ENCODE measurements at regions not wholly inside any gene's neighbourhood (a gene's known extent, or its start where the extent isn't known, plus 50 kb on each side); places are given as distances from the start of the nearest gene placed in this dataset.

DNA sequence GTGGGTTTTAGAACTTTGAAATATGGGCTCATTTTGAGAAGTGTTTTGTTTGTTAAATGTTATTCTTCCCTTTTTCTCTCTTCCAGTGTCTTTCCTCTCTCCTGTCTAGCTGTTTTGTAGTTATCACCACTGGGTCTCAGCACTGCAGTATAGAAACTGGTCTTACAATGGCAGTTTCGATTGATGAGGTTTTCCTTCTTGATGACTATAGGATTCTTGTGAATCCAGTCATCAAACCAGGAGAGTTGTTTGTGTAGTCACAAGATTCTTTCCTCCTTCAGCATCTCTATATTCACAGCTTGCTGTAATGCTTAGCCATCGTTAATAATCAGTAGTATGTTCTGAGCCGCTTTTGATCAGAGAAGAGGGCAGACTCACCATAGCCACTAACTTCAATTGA lies 172.3 kb downstream of the OGFRL1 start:
- 72 to 81% methylated on average over 3 of the region's 3 CpGs for WGBS, 2 donors
- intact Hi-C loops (cut with DNase I): no loop called here

DNA sequence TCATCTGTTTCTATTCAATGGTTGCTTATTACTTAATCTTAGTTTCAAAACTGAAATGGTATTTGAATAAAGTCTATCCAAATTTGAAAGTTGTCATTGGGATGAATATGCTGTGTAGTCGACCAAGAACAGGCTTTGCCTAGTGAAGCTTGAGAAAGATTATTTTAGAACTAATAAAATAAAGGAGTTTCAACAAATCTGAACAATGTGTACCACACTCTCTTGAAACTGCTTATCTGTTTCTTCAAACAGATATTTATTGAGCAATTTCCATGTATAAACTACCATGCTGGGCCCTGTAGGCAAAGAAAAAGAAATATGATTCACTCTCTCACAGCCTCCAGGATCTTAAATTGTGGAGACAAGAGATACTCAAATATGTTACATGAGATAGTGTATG lies 174.4 kb downstream of the OGFRL1 start:
- WGBS, 2 donors: 51 to 62% methylated on average over 1 of the region's 1 CpG
- Histone ChIP-seq H3K27ac (no peak overlapping the region), H3K4me3 (no peak overlapping the region), H3K4me1 (no peaks in the 10 kb centered on the region), H3K9me3 (no peaks in the 10 kb centered on the region), H3K36me3 (replicated peaks in 1 of 2; ENCODE audit: insufficient read depth in 1 of 2, low read depth in 2 of 2) (no peaks in the 10 kb centered on the region), H3K27me3 (no peaks in the 10 kb centered on the region)
- no peak for TF ChIP-seq POLR2A (IDR thresholded peaks at IDR 0.05)
- TF ChIP-seq, protein P1, sequence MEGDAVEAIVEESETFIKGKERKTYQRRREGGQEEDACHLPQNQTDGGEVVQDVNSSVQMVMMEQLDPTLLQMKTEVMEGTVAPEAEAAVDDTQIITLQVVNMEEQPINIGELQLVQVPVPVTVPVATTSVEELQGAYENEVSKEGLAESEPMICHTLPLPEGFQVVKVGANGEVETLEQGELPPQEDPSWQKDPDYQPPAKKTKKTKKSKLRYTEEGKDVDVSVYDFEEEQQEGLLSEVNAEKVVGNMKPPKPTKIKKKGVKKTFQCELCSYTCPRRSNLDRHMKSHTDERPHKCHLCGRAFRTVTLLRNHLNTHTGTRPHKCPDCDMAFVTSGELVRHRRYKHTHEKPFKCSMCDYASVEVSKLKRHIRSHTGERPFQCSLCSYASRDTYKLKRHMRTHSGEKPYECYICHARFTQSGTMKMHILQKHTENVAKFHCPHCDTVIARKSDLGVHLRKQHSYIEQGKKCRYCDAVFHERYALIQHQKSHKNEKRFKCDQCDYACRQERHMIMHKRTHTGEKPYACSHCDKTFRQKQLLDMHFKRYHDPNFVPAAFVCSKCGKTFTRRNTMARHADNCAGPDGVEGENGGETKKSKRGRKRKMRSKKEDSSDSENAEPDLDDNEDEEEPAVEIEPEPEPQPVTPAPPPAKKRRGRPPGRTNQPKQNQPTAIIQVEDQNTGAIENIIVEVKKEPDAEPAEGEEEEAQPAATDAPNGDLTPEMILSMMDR (IDR thresholded peaks at IDR 0.05): no peak
- ATAC-seq (no peak), DNase-seq (no peak)
- intact Hi-C loops (cut with DNase I): no loop called here

More for the DNA sequence above, 172.3 kb downstream of the OGFRL1 start:
- Histone ChIP-seq H3K27me3 (no peaks in the 10 kb centered on the region), H3K9me3 (no peaks in the 10 kb centered on the region), H3K4me1 (no peaks in the 10 kb centered on the region), H3K36me3 (replicated peaks in 1 of 2; ENCODE audit: insufficient read depth in 1 of 2, low read depth in 2 of 2) (no peaks in the 10 kb centered on the region), H3K27ac (no peak overlapping the region), H3K4me3 (no peak overlapping the region)
- ATAC-seq (no peak), DNase-seq (no peak)
- TF ChIP-seq, protein P1 (IDR thresholded peaks at IDR 0.05): no peak
- TF ChIP-seq POLR2A (IDR thresholded peaks at IDR 0.05): no peak

DNA sequence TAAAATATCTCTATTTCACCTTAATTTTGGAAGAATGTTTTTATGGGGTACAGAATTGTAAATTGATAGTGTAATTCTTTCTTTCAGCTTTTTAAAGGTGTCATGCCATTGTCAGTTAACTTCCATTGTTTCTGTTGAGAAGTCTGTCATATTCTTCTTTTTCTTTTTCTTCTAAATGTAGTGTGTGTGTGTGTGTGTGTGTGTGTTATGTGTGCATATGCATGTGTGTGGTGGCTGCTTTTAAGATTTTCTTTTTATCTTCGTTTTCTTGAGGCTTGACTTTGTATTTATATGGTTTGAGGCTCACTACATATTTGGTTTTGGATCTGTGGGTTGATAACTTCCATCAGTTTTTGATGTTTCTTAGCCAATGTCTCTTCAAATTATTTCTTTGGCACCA lies 176.5 kb downstream of the OGFRL1 start:
- intact Hi-C loops (cut with DNase I): no loop called here
- no peak for TF ChIP-seq POLR2A (IDR thresholded peaks at IDR 0.05)
- TF ChIP-seq, protein P1 (IDR thresholded peaks at IDR 0.05): no peak
- DNase-seq (no peak), ATAC-seq (no peak)
- no peaks in the 10 kb centered on the region for H3K36me3 ChIP-seq (replicated peaks in 1 of 2; ENCODE audit: insufficient read depth in 1 of 2, low read depth in 2 of 2)
- H3K27ac ChIP-seq: no peak overlapping the region
- no peak overlapping the region for H3K4me3 ChIP-seq
- H3K4me1 ChIP-seq: no peaks in the 10 kb centered on the region
- 10 to 25% methylated on average over 1 of the region's 1 CpG for WGBS, 2 donors
- no peaks in the 10 kb centered on the region for H3K27me3 ChIP-seq
- no peaks in the 10 kb centered on the region for H3K9me3 ChIP-seq

DNA sequence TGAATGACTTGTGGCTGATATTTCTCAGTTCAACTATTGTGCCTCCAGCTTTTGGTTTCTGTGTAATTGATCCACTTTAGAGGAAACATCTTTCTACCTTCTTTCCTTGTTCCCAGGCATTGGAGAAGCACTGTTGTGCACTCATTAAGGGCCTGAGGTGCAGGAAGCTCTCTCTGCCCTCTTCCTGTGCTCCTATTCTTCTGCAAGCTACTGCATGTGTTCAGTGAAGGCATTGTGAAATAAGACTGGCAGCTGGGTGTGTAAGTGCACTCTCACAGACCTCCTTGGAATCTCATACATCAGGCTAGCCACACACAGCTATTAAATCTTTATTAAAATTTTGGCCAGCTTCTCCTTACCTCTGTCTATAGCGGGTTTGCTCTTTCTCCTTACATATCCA lies 177.8 kb downstream of the OGFRL1 start:
- ATAC-seq: no peak
- intact Hi-C loops (cut with DNase I): no loop called here
- no peaks in the 10 kb centered on the region for H3K4me1 ChIP-seq
- no peak for DNase-seq
- H3K9me3 ChIP-seq: no peaks in the 10 kb centered on the region
- H3K36me3 ChIP-seq (replicated peaks in 1 of 2; ENCODE audit: insufficient read depth in 1 of 2, low read depth in 2 of 2): no peaks in the 10 kb centered on the region
- no peak overlapping the region for H3K27ac ChIP-seq
- no peak for TF ChIP-seq POLR2A (IDR thresholded peaks at IDR 0.05)
- TF ChIP-seq, protein P1 (IDR thresholded peaks at IDR 0.05): no peak
- WGBS, 2 donors: 88 to 89% methylated on average over 1 of the region's 1 CpG
- no peak overlapping the region for H3K4me3 ChIP-seq
- H3K27me3 ChIP-seq: no peaks in the 10 kb centered on the region

DNA sequence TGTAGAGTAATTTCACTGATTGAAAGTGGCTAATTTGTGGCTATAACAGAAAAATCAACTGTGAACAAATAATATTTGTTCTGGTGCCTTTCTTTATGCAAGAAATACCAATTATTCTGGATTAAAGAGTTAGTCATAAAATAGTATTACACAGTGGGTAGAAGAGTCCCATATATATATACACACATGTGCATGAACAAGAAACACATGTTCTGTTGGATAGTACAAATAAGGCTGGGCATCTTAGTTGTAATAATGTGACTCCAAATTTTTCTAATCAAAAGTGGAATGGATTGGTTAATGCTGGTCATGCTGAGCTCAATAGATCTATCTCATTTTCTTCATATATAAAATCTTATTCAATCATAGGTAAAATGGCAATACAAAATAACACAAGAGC lies 179.4 kb downstream of the OGFRL1 start:
- no peak overlapping the region for H3K4me3 ChIP-seq
- DNase-seq (no peak), ATAC-seq (no peak)
- H3K36me3 ChIP-seq (replicated peaks in 1 of 2; ENCODE audit: insufficient read depth in 1 of 2, low read depth in 2 of 2): no peaks in the 10 kb centered on the region
- no peaks in the 10 kb centered on the region for H3K4me1 ChIP-seq
- H3K27me3 ChIP-seq: no peaks in the 10 kb centered on the region
- TF ChIP-seq, protein P1 (IDR thresholded peaks at IDR 0.05): no peak
- no peak for TF ChIP-seq POLR2A (IDR thresholded peaks at IDR 0.05)
- intact Hi-C loops (cut with DNase I): no loop called here
- H3K9me3 ChIP-seq: no peaks in the 10 kb centered on the region
- no peak overlapping the region for H3K27ac ChIP-seq
